Brain pericyte (primary cell): ENCODE measurements at regions not wholly inside any gene's neighbourhood (a gene's known extent, or its start where the extent isn't known, plus 50 kb on each side); places are given as distances from the start of the nearest gene placed in this dataset.

Experiments
- DNase-seq: peaks from one replicate; pipeline ENCODE4 v3.0.0-alpha.2; 2012; ENCODE audit warnings: low read depth, low spot score

DNA sequence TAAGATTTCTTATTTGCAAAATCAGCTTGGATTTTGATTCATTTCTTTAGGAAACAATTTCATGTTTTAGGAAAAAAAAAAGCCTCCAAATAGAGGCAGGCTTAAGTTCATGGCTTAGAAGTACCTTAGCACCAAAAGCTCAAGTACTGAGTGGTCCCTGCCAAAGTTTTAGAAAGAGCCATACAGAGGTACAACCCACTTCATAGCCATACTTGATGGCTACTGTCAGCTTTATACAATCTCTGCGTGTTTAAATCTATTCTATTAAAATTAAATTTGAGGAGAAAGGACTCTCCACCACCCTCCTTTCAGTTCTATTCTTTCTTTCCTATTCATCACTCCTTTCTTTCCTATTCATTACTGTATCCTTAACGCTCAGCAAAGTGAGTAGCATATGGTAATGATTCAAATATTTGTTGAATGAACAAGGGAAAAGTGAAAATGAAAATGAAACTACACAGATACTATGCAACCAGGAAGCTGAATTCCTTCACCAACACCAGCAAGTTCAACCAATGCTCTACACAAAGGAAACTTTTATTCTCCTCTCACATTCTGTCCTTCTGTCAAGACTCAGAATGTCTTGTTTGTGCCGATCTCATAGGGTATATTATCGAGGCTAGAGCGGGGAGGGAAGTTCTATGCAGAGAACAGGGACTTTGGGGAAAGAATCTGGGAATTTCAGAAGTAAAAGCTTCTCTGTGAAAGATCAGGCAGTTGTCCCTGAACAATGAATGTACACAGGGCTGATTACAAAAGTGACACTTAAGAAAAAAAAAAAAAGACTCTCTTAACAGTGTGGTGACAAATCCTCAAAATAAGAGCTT, 138.6 kb upstream of the SPEF2 start:
- DNase-seq, result no peak

DNA sequence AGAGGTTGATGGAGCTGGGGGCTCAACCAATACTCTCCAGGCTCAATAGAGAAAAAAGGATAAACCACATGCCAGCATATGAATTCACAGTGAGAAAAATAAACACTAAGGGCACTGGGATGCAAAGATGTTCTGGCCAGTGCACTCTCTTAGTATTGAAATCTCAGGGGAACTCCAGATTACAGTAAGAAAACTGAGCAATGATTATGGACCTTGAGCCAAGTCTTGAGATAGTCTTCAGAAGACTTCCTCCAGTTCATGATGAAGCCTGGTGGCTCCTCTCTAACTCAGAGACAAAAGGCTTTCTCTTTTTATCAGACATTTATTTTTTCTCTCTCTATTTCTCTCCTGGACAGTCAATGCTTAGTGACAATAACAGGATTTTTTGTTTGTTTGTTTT, 139.8 kb upstream of the SPEF2 start:
- DNase-seq, result no peak

DNA sequence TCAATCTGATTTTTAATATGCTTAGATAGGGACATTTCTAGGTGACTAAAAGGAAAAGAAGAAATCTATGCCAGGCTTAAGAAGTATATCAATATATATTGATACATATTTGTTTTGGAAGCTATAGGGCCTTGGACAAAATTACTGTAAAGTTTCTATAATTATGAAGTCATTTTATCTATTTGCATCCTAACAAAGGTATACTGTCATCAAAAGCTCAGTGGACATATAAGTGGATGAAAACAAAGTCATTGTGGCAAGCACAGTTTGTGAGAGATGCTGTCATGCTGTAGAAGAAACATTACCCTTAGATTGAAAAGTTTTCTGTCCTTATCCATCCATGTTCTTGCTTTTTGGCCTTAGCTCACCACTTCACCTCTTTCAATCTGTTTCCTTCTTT, 140.3 kb upstream of the SPEF2 start:
- no peak for DNase-seq

DNA sequence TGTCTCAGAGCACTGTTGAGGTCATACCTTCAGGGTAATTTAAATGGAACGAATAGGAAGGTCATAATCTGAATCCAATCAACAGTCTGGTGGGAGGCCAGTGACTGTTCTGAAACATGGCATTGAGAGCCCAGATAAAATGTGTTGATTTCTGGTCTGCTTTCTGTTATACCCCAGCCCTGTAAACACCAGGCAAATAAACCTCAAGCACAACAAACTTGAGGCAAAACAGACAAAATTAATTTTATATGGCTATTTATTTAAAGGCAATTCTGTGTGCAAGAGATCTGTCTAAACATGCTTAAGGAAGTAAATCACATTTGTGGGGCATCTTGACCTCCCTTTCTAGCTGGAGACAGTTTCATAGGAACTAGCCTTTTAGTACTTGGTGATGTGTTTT, 140.9 kb upstream of the SPEF2 start:
- no peak for DNase-seq

DNA sequence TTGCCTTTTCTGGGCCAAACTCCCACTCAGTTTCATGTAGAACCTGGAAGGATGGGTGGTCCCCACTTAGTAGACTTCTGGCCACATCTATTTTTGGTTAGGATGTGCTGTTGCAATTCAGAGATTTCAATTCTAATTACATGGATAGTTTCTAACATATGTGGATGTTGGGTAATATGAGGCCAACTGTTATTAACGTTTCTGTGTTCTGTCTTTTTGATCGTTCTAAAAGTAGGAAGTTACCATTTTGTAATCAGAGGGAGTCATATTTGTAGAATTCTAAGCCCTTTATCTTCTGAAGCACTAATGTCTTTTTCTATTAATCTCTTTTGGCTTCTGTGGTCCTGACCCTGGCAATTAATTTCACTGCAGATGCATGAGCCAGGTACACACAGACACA, 141.6 kb upstream of the SPEF2 start:
- DNase-seq, result no peak

DNA sequence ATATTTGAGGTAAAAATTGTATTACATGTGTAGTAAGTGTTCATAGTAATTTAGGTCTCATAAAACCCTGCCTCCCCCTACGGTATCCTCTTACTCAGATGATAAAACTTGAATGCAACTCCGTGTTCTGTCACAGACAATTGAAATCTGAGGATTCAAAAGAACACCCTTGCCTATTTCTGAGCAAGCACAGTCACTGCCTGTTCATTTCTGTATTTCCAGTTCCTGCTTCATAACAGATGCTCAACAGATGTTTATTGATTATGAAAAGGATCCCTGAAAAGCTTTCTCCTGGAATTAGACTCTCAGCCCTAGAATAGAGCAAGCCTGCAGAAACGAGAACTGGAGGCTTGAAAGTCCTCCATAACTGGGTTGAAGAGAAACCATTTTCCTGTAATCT, 144.1 kb upstream of the SPEF2 start:
- no peak for DNase-seq

DNA sequence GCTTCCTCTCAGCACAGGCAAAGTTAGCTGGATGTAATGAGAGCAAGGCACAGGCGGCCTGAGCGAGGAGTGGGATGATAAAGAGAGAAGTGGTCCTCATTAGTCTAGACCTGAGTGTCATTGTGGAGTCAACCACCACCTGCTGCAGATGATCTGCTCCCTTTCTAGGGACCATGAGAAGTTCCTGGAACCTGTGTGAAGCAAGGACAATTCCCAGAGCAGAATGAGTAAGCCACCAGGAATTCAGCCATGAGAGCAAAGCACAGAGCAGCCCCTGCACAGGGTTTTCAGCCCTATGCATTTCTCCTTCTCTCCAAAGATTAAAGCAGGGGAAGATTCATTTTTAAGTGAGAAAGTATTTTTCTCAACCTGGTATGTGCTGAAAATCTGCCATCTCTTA, 146.8 kb upstream of the SPEF2 start:
- DNase-seq, result no peak

DNA sequence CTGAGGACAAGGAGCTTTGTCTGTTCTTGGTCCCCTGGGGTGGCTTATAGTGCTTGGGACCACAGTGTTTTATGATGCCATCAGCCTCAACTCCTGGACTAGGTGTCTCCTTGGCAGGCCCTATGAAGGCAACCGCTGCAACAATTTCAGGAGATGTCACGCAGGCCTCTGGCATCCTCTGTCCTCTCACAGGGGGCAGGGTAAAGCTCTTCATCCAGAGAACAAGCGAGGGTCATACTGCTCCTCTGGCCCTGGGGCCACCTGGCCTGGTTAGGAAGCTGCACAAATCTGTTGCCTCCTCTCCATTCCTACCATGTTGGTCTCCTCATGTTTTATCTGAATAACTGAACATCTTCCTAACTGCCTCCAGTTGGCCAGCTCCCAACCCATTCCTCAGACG, 148.9 kb upstream of the SPEF2 start:
- no peak for DNase-seq

DNA sequence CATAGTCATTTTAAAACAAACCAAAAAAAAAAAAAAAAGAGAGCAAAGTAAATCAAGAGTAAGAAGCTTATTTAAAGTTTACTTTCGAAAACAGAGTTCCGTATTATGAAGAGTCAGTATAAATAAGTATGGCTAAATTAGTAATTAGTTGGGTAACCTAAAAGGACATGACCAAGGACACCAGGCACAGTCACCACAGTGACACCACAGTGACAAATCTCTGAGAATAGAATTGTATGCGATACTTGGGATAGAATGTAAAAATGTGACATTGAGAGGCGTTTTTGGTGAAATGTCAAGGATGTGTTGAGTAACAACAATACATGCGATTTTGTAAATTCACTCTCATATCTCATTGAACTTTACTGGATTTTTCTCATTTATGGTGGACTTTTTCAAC, 150.9 kb upstream of the SPEF2 start:
- no peak for DNase-seq

DNA sequence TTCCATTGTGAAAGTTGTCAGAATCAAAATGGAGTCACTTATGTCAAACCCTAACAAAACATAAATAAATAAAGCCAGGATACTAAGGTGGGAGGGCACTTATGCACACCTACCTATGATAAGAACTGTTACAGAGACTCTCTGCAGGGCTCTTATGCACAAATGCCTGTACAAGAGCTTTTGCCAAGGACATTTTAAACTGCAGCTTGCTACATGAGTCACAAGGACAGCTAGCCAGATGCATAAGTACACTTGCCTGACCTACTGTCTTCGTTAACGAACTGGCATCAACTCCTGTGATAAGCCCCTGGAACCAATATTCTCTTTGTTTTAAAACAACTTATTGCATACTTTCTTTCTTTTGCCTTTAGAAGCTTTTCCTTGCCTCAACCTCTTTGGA, 152.9 kb upstream of the SPEF2 start:
- DNase-seq, result no peak

DNA sequence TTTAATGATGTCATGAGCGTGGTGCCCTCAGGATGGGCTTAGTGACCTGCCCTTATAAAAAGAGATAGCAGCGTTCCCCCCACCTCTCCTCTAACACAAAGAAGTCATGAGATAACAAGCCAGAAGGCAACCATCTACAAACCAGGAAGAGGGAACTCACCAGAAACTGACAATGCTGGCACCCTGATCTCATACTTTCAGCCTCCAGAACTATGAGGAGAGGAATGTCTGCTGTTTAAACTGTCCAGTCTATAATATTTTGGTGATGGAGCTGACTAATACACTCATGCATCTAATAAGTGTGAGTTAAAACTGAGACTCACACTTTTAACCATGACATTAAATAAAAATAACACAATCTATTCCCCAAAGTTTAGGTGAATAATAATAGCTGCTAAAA, 156.1 kb upstream of the SPEF2 start:
- no peak for DNase-seq

DNA sequence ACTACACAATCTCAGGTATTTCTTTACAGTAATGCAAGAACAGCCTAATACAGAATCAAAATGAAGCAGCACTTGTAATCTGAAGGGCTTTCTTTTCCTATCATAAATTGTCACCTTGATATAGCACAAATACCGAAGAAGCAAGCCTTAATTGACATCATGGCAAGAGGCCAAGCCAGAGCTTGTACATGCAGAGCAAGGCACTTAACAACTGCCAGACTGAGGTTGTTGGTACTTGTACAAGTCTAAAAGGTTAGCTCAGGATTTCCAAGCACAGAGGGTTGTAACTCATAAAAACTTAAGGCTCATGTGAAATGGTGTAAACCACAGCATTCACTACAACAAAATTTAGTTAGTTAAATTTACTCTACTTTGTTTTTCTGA, 158.8 kb upstream of the SPEF2 start:
- DNase-seq, result no peak

DNA sequence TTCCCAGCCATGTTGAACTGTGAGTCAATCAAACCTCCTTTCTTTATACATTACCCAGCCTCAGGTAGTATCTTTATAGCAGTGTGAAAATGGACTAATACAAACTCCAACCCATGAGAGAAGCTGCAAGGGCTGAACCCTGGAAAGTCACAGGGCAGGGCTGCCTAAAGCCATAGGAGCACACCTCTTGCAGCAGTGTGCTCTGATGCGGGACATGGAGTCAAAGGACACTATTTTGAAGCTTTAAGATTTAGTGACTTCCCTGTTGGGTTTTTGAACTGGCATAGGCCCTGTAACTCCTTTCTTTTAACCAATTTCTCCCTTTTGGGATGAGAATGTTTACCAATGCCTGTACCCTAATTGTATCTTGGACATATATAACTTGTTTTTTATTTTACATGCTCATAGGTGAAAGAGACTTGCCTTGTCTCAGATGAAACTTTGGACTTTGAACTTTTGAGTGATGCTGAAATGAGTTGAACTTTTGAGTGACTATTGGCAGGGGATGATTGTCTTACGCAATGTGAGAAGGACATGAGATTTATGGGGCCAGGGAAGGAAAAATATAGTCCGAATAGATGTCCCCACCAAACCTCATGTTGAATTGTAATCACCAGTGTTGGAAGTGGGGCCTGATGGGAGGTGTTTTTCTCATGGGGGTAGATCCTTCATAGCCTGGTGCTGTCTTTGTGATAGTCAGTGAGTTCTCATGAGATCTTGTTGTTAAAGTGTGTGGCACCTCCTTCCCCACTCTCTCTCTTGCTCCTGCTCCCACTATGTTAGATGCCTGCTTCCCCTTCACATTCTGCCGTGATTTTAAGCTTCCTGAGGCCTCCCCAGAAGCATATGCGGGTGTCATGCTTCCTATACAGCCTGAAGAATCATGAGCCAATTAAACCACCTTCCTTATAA, 159.5 kb upstream of the SPEF2 start:
- DNase-seq, result no peak

DNA sequence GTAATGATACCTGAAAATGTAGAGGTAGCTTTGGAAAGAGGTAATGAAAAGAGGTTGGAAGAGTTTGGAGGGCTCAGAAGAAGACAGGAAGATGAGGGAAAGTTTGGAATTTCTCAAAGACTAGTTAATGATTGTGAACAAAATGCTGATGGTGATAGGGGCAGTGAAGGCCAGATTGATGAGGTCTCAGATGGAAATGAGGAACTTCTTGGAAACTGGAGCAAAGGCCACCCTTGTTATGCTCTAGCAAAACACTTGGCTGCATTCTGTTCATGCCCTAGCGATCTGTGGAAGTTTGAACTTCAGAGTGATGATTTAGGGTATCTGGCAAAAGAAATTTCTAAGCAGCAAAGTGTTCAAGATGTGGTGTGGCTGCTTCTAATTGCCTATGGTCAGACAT, 161.2 kb upstream of the SPEF2 start:
- no peak for DNase-seq

DNA sequence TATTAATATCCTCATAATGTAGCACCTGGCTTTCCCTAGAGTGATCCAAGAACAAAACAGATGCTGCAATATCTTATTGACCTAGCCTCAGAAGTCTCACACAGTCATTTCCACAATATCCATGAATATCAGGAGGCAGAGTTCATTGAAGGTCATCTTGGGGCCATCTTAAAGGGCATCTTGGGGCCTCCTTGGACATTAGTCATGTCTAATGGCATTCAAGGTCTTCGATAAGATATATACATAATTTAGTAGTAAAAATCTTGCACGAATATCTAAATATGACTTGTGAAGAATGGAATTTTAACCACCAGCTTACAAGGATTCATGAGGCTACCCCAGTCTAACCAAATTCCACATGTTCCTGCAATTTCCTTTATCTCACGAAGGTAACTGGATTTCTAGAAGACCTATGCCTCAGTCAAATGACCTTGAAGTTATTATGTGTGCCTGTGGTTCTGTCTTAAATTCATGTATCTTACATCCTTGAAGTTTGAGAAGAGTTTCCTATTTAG, 163.6 kb upstream of the SPEF2 start:
- no peak for DNase-seq

DNA sequence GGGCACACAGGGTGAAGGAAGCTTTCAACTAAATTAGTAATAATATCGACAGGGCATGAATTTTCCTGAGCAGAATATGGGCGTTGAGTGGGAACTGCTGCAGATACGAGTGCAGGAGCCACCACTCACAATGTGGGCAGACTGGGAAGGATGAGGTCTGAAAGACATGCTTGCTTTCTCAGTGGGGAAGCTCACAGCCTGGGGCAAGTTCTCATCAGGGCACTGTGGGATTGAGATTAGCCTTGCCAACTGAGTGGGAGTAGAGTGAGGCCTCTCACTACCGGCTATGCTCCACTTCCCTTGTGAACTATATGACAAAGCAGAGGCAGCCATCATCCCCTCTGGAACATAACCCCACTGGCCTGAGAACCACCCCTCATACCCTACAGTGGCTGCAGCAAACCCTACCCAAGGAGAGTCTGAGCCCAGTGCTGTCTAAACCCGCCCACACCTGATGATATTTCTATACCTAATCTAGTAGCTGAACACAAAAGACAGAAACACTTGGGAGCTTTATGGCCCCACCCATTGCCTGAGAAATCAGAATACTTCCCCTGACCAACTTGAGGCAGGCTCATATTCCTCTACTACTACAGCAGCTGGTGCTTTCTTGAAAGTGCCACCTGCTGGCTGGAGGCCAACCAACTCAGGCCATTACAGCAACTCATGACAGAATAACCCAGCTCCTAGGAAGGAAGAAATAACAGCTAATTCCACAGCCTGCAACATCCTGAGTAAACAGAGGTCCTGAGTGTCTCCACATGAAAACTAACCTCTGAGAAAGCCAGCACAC, 173.7 kb upstream of the SPEF2 start:
- no peak for DNase-seq

DNA sequence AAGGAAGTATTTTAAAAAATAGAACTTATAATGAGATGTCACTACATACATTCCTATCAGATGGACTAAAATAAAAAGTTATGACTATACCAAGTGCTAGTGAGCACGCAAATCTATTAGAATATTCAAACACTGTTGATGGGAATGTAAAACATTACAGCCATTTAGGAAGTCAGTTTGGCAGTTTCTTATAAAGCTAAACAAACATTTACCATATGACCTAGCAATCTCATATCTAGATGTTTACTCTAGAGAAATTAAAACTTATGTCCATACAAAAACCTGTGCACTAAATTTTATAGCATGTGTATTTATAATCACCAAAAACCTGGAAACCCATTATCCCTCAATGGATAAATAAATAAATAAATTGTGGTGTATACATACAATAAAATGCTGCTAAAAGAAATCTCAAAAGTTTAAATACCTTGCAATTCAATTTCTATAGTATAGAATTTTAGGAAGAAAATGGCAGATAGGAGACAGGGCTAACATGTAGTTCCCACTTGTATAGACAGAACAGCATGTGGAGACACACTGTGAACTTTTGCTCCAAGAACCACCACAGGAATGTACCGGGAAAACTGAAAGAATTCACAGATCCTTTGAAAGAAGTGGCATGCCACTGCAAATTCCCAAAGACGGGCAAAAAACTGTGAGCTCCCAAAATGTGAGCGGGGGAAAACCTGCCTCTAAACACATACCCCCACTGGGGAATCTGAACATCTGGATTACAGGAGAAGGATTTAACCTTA, 174.6 kb upstream of the SPEF2 start:
- DNase-seq, result no peak

DNA sequence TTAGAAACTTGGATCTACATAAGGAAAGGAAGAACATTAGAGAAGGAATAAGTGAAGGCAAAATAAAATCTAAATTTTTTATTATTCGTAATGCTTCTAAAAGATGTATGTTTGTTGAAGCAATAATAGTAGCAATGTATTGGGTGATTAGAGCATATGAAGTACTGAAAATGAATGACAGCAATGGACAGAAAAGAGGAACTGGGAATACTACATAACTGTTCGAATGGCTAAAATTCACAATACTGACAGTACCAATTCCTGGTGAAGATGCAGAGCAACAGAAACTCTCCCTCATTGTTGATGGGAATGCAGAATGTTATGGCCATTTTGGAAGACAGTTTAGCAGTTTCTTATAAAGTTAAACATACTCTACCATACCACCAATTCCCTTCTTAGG, 177.3 kb upstream of the SPEF2 start:
- no peak for DNase-seq

DNA sequence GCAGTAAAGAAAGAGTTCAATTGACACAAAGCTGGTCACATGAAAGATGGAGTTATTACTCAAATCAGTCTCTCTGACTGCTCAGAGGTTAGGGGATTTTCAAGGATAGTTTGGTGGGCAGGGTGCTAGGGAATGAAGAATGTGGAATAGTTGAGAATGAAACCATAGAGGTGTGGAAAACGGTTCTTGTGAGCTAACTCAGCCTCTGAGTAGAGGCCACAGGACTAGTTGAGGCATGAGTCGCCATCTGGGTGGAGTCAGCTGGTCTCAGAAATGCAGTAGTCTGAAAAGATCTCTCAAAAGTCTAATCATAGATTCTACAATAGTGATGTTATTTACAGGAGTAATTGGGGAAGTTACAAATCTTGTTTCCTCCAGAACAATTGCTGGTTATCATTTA, 178.9 kb upstream of the SPEF2 start:
- DNase-seq, result no peak

DNA sequence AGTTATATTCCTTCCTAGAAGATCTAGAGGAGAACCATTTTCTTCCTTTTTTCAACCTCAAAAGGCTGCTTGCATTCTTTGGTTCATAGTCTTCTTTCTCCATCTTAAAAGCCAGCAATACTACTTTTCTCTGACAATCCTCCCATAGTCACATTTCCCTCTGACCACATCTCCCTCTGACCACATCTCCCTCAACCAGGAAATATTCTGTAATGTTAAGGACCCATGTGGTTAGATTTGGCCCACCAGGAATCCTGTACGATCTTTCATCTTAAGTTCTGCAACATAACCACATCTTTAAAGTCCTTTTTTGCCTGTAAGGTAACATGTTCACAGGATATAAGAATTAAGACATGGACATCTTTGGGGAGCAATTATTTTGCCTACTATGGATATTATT, 179.4 kb upstream of the SPEF2 start:
- no peak for DNase-seq

DNA sequence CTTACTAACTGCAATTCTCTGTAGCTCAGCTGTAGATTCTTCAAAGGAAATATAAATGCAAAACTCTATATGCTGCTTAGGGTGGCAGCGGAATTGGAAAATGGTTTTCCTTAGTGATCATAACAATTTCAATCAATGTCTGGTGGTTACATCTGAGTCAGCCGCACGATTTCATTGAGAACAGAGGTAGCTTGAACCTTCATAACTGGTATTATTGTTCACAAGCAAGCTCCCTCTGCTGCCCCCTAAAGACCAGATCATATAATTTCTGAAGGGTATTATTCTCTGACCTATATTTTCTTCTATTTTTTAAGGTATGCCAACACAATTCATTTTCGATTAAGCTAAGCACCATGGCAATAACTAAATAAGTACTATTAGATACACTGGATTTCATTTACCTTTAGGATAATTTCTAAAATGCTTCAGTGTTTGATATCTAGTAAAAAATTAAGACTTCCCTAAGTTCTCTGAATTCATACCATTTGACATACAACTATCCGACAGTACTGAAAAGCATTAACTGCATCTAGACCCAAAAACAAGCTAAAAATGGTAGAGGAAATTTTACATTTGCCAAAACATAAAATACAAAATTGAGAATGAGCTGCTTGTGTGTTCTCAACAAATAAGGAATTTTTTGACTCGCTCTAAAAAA, 181.1 kb upstream of the SPEF2 start:
- no peak for DNase-seq
